Right atrium auricular region (tissue), 2 donors: ENCODE measurements at regions not wholly inside any gene's neighbourhood (a gene's known extent, or its start where the extent isn't known, plus 50 kb on each side); places are given as distances from the start of the nearest gene placed in this dataset.

Experiments
- DNase-seq: peaks from one replicate; pipeline ENCODE4 v3.0.0-alpha.2; 2019; ENCODE audit warnings: low spot score
- H3K27ac ChIP-seq, 2 donors: fragments of 200-600 bp; sonication (generic); 1 replicate in 1 of 2; 2 replicates in 1 of 2; pipeline ENCODE4 v1.5.1; 2016 to 2019
- H3K27me3 ChIP-seq, 2 donors: fragments of 200-600 bp; sonication (generic); one replicate each; pipeline versions ENCODE4 v1.5.1 to v1.6.0; 2017 to 2019
- H3K36me3 ChIP-seq: fragments of 200-600 bp; sonication (generic); one replicate; pipeline ENCODE4 v1.5.1; 2016
- H3K4me1 ChIP-seq, 2 donors: fragments of 200-600 bp; sonication (generic); one replicate each; pipeline versions ENCODE4 v1.5.1 to v1.6.0; 2017 to 2019
- H3K4me3 ChIP-seq, 2 donors: fragments of 200-600 bp; sonication (generic); 1 replicate in 1 of 2; 2 replicates in 1 of 2; pipeline ENCODE4 v1.5.1; 2017 to 2019; ENCODE audit warnings: mild to moderate bottlenecking in 1 of 2, moderate library complexity in 1 of 2
- H3K9me3 ChIP-seq, 2 donors: fragments of 200-600 bp; sonication (generic); one replicate each; pipeline ENCODE4 v1.5.1; 2019
- TF ChIP-seq, protein P1 (sequence below), 2 donors: fragments of 200-600 bp; sonication (generic); IDR thresholded peaks; one replicate each; pipeline ENCODE4 v1.5.1; 2019; ENCODE audit warnings: antibody characterized with exemption in 2 of 2

DNA sequence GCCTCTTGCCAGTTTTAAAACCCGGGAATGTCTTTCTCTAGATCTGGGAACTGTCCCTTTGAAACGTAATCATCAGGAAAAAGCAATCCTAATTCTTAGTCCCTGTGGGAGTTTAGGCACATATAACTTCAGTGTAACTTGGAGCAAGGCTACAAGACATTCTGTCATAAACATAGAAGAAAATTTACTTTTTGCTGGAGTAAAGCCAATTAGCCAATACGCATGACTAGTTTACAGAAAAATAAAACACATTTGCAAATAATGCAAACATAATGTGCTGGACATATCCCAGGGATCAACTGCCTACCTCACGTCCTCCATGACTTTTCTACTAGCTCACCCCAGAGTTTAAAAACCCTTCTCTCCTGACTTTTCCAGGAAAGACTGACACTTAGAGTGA is 970.6 kb downstream of the MRPL39 start:
- TF ChIP-seq, protein P1, sequence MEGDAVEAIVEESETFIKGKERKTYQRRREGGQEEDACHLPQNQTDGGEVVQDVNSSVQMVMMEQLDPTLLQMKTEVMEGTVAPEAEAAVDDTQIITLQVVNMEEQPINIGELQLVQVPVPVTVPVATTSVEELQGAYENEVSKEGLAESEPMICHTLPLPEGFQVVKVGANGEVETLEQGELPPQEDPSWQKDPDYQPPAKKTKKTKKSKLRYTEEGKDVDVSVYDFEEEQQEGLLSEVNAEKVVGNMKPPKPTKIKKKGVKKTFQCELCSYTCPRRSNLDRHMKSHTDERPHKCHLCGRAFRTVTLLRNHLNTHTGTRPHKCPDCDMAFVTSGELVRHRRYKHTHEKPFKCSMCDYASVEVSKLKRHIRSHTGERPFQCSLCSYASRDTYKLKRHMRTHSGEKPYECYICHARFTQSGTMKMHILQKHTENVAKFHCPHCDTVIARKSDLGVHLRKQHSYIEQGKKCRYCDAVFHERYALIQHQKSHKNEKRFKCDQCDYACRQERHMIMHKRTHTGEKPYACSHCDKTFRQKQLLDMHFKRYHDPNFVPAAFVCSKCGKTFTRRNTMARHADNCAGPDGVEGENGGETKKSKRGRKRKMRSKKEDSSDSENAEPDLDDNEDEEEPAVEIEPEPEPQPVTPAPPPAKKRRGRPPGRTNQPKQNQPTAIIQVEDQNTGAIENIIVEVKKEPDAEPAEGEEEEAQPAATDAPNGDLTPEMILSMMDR (IDR thresholded peaks at IDR 0.05), result no peak

DNA sequence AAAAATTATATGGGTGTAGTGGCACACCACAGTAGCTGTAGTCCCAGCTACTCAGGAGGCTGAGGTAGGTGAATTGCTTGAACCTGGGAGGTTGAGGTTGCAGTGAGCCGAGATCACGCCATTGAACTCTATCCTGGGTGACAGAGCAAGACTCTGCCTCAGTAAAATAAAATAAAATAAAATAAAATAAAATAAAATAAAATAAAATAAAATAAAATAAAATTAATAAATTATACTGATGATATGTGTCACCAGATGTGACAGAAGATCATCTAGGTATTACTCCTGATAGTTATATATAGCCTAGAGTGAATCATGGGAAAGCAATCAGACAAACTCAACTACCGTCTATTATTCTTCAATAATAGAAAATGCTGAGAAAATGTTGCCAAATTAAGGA is 972.5 kb downstream of the MRPL39 start:
- H3K9me3 ChIP-seq, result no peaks in the 10 kb centered on the region
- no peak overlapping the region for H3K4me3 ChIP-seq
- DNase-seq, result no peak
- no peaks in the 10 kb centered on the region for H3K27me3 ChIP-seq
- H3K36me3 ChIP-seq, result no peaks in the 10 kb centered on the region
- TF ChIP-seq, protein P1 (IDR thresholded peaks at IDR 0.05), result no peak
- H3K27ac ChIP-seq, result no peak overlapping the region
- H3K4me1 ChIP-seq, result no peaks in the 10 kb centered on the region

More for the DNA sequence above, 970.6 kb downstream of the MRPL39 start:
- no peaks in the 10 kb centered on the region for H3K27me3 ChIP-seq
- DNase-seq, result no peak
- no peaks in the 10 kb centered on the region for H3K9me3 ChIP-seq
- no peaks in the 10 kb centered on the region for H3K36me3 ChIP-seq
- no peak overlapping the region for H3K27ac ChIP-seq
- no peak overlapping the region for H3K4me3 ChIP-seq
- H3K4me1 ChIP-seq, result no peaks in the 10 kb centered on the region

DNA sequence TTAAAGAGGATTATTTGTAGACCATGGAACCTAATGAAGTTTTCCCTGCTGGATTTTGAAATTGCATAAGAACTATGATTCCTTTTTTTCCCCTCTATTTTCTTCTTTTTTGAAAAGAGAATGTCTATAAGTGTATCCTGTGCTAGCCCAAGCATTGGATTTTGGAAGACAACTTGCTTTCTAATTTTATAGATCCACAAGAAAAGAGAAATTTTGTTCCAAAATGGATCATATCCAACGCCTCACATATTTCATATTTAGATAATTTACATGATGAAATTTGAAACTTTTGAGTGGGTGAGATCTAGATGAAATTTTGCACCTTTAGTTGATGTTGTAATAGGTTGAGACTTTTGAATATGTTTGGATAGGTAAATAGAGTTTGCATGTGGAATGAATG is 978.7 kb downstream of the MRPL39 start:
- Histone ChIP-seq H3K27ac (no peak overlapping the region), H3K4me1 (no peaks in the 10 kb centered on the region), H3K27me3 (no peaks in the 10 kb centered on the region), H3K4me3 (no peak overlapping the region), H3K36me3 (no peaks in the 10 kb centered on the region), H3K9me3 (no peaks in the 10 kb centered on the region)
- TF ChIP-seq, protein P1 (IDR thresholded peaks at IDR 0.05), result no peak
- no peak for DNase-seq

DNA sequence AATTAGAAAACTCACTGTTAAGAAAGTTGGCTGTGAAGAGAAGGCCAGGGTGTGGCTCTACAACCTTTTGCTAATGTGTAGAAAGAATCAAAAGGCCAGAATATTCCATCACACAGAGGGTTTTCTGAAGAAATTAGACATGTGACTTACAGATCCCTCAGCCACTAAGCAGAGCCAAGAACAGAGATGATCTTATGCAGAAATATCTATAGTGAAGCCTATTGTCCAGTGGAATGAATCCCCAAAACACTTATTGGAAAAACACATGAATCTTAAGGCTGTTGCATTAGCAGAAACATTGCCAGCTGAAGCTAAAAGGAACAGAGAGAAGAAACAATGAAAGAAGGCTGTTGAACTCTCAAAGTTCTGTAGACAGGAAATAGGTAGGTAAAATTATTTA is 979.2 kb downstream of the MRPL39 start:
- TF ChIP-seq, protein P1 (IDR thresholded peaks at IDR 0.05), result no peak

DNA sequence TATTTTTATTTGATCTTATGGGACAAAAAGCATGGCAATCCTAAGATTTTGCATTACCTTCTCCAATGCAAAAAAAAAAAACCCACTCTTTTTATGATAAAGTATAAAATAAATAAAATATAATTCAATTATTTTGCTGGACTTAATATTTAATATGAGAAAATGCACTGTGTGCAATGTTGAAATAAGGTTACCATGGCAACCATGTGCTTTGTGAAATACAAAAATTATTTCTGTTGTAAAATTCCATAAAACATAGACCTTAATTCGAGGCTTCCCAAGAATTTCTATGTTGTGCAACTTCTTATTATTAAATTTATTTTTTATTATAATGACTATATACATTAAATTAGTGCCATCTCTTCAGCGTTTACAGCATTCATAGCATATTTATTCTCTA is 989.5 kb downstream of the MRPL39 start:
- TF ChIP-seq, protein P1 (IDR thresholded peaks at IDR 0.05), result no peak

More for the DNA sequence above, 979.2 kb downstream of the MRPL39 start:
- H3K4me3 ChIP-seq, result no peak overlapping the region
- no peaks in the 10 kb centered on the region for H3K9me3 ChIP-seq
- no peak overlapping the region for H3K27ac ChIP-seq
- no peaks in the 10 kb centered on the region for H3K36me3 ChIP-seq
- no peak for DNase-seq
- no peaks in the 10 kb centered on the region for H3K27me3 ChIP-seq
- H3K4me1 ChIP-seq, result no peaks in the 10 kb centered on the region

GRCh38 chr21:24594082-24594481 is 1013.2 kb downstream of the MRPL39 start:
- no peaks in the 10 kb centered on the region for H3K27me3 ChIP-seq
- no peaks in the 10 kb centered on the region for H3K36me3 ChIP-seq
- TF ChIP-seq, protein P1 (IDR thresholded peaks at IDR 0.05), result no peak
- H3K27ac ChIP-seq, result no peak overlapping the region
- no peak for DNase-seq
- H3K4me1 ChIP-seq, result no peaks in the 10 kb centered on the region
- no peaks in the 10 kb centered on the region for H3K9me3 ChIP-seq
- no peak overlapping the region for H3K4me3 ChIP-seq

More for the DNA sequence above, 989.5 kb downstream of the MRPL39 start:
- H3K4me3 ChIP-seq, result no peak overlapping the region
- no peak overlapping the region for H3K27ac ChIP-seq
- no peaks in the 10 kb centered on the region for H3K4me1 ChIP-seq
- H3K36me3 ChIP-seq, result no peaks in the 10 kb centered on the region
- no peak for DNase-seq
- H3K9me3 ChIP-seq, result no peaks in the 10 kb centered on the region
- no peaks in the 10 kb centered on the region for H3K27me3 ChIP-seq
